Mesendoderm (in vitro differentiated cells): ENCODE measurements at regions not wholly inside any gene's neighbourhood (a gene's known extent, or its start where the extent isn't known, plus 50 kb on each side); places are given as distances from the start of the nearest gene placed in this dataset.

ENCODE experiments used
- DNase-seq: peaks from one replicate; pipeline ENCODE4 v3.0.0; 2013
- H2AK5ac ChIP-seq: 2 replicates; pipeline ENCODE4 v1.6.1; 2013; ENCODE audit warnings: low read length, inconsistent platforms
- H2BK120ac ChIP-seq: 2 replicates; pipeline ENCODE4 v1.6.1; 2013; ENCODE audit warnings: low read depth, mild to moderate bottlenecking, low read length, moderate library complexity, mixed read lengths
- H2BK15ac ChIP-seq: replicated peaks from 2 replicates; pipeline ENCODE4 v1.6.1; 2013; ENCODE audit warnings: low read depth, mild to moderate bottlenecking, moderate library complexity
- H2BK5ac ChIP-seq: 2 replicates; pipeline ENCODE4 v1.6.1; 2013; ENCODE audit warnings: low read length, inconsistent platforms
- H3K18ac ChIP-seq: 2 replicates; pipeline ENCODE4 v1.6.1; 2013; ENCODE audit warnings: mild to moderate bottlenecking, low read length, mixed read lengths
- H3K23ac ChIP-seq: one replicate; pipeline ENCODE4 v1.6.1; 2013; ENCODE audit warnings: low read length
- H3K27ac ChIP-seq: 2 replicates; pipeline ENCODE4 v1.5.1; 2013; ENCODE audit warnings: low read depth, mild to moderate bottlenecking, inconsistent platforms, low read length, moderate library complexity
- H3K27me3 ChIP-seq: 2 replicates; pipeline ENCODE4 v1.6.1; 2013; ENCODE audit warnings: low read length, control low read depth, mild to moderate bottlenecking, inconsistent platforms; ENCODE audit not compliant: insufficient read depth, poor library complexity
- H3K36me3 ChIP-seq: 2 replicates; pipeline ENCODE4 v1.6.1; 2013; ENCODE audit warnings: low read length, inconsistent platforms; ENCODE audit not compliant: control insufficient read depth, insufficient read depth
- H3K4ac ChIP-seq: one replicate; pipeline ENCODE4 v1.6.1; 2013; ENCODE audit warnings: low read depth, mild to moderate bottlenecking, low read length, moderate library complexity
- H3K4me1 ChIP-seq: 2 replicates; pipeline ENCODE4 v1.6.1; 2013; ENCODE audit warnings: low read depth, low read length, inconsistent platforms; ENCODE audit not compliant: control insufficient read depth
- H3K4me2 ChIP-seq: 2 replicates; pipeline ENCODE4 v1.6.1; 2013; ENCODE audit warnings: low read length
- H3K4me3 ChIP-seq: 2 replicates; pipeline ENCODE4 v1.5.1; 2013; ENCODE audit warnings: mild to moderate bottlenecking, low read length
- H3K56ac ChIP-seq: one replicate; pipeline ENCODE4 v1.6.1; 2013; ENCODE audit warnings: low read length
- H3K79me1 ChIP-seq: 2 replicates; pipeline ENCODE4 v1.6.1; 2013; ENCODE audit warnings: low read length, inconsistent platforms
- H3K79me2 ChIP-seq: 2 replicates; pipeline ENCODE4 v1.6.1; 2013; ENCODE audit warnings: mild to moderate bottlenecking, low read length; ENCODE audit not compliant: control insufficient read depth, insufficient read depth
- H3K9ac ChIP-seq: 2 replicates; pipeline ENCODE4 v1.6.1; 2013; ENCODE audit warnings: low read length, inconsistent platforms
- H4K5ac ChIP-seq: one replicate; pipeline ENCODE4 v1.6.1; 2013; ENCODE audit warnings: low read length
- H4K8ac ChIP-seq: one replicate; pipeline ENCODE4 v1.6.1; 2013; ENCODE audit warnings: low read depth, mild to moderate bottlenecking, control low read depth, low read length, moderate library complexity
- WGBS: extraction: QIAGEN DNeasy Blood & Tissue Kit; methylation state at CpG from one replicate; pipeline ENCODE4 v1.1.7; 2013; ENCODE audit warnings: low lambda C conversion rate, missing lambda C conversion rate; ENCODE audit not compliant: insufficient coverage; ENCODE audit errors: extremely low coverage; 5-methylcytosine and 5-hydroxymethylcytosine counted together

DNA sequence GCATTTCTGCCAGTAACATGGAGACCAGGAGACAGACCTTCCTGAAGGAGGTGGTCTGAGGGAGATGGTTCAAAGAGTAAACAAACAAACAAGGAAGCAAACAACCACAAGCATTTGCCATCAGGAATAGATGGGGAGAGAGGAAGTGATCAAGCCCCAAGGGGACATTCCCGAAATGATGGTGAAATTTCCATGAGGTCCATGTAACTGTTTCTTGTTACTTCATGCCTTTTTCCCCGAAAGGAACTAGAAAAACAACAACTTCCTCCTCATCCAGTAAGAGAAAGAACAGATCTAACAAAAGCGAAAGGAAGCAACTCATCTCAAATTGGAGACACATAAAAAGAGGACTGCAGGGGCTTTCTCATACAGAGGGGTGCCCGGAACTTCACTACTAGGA, 152.5 kb upstream of the ZNF32 start:
- H3K79me2 ChIP-seq = no peaks in the 10 kb centered on the region
- H3K36me3 ChIP-seq = no peaks in the 10 kb centered on the region
- H3K23ac ChIP-seq = no peak overlapping the region
- no peaks in the 10 kb centered on the region for H3K79me1 ChIP-seq
- no peak overlapping the region for H2AK5ac ChIP-seq
- H4K8ac ChIP-seq = no peak overlapping the region
- no peak overlapping the region for H3K27ac ChIP-seq
- no peak overlapping the region for H3K4ac ChIP-seq
- H3K18ac ChIP-seq = no peak overlapping the region
- no peak overlapping the region for H4K5ac ChIP-seq
- H3K9ac ChIP-seq = no peak overlapping the region
- H3K27me3 ChIP-seq = no peaks in the 10 kb centered on the region
- no CpG with 5 or more reads among the region's 4 CpGs for WGBS
- H3K56ac ChIP-seq = no peak overlapping the region
- no peak overlapping the region for H2BK120ac ChIP-seq
- H3K4me2 ChIP-seq = no peak overlapping the region
- no peak overlapping the region for H2BK5ac ChIP-seq
- DNase-seq = no peak
- H3K4me3 ChIP-seq = no peak overlapping the region
- no peaks in the 10 kb centered on the region for H3K4me1 ChIP-seq
- no peak overlapping the region for H2BK15ac ChIP-seq

DNA sequence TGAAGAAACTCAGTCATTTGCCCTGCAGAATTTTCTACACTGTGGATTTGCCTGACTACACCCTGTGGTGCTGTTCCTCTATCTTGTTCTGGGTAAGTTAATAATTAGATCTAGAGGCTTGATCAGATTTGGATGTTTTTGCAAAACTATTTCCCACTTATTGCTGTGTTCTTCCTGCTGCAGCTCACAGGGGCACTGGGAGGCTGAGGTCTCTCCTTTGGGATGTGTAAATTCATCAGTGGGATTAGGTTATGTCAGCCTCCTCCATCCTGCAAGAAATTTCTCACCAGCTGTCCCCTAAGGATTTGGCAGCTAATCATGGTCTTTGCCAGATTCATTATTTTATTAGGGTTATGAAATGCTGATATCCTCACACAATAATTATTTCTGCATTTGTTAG, 148.1 kb upstream of the ZNF32 start:
- H3K27ac ChIP-seq = no peak overlapping the region
- no peak overlapping the region for H3K9ac ChIP-seq
- H3K18ac ChIP-seq = no peak overlapping the region
- H3K4me3 ChIP-seq = no peak overlapping the region
- H4K8ac ChIP-seq = no peak overlapping the region
- no peaks in the 10 kb centered on the region for H3K36me3 ChIP-seq
- H3K79me2 ChIP-seq = no peaks in the 10 kb centered on the region
- H2BK15ac ChIP-seq = no peak overlapping the region
- no peak overlapping the region for H3K4ac ChIP-seq
- H3K23ac ChIP-seq = no peak overlapping the region
- H3K4me2 ChIP-seq = no peak overlapping the region
- H2BK120ac ChIP-seq = no peak overlapping the region
- H3K27me3 ChIP-seq = no peaks in the 10 kb centered on the region
- no peak overlapping the region for H2BK5ac ChIP-seq
- DNase-seq = no peak
- H3K79me1 ChIP-seq = no peaks in the 10 kb centered on the region
- no peak overlapping the region for H2AK5ac ChIP-seq
- no peak overlapping the region for H3K56ac ChIP-seq
- H3K4me1 ChIP-seq = no peaks in the 10 kb centered on the region
- no peak overlapping the region for H4K5ac ChIP-seq

DNA sequence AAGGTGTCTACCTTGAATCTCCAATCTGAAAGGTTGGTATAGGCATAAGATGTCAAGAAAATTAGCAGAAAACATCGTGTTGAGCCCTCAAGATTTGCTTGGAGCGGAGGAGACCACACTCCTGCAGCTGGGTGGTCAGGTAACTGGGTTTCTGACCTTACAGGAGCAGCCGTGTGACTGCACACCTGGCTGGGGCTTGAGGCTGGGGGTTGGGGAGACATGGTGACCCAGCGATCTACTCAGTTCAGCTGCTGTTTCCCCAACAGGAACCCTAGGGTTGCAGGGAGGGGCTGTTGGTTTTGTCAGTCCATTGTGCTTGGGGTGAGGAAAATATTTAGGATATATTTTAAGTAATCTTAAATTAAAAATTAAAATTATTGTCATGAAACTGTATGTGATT, 147.0 kb upstream of the ZNF32 start:
- H3K79me2 ChIP-seq = no peaks in the 10 kb centered on the region
- no peak overlapping the region for H4K5ac ChIP-seq
- no peak overlapping the region for H3K18ac ChIP-seq
- H3K27ac ChIP-seq = no peak overlapping the region
- H2BK5ac ChIP-seq = no peak overlapping the region
- no peak overlapping the region for H3K9ac ChIP-seq
- no peaks in the 10 kb centered on the region for H3K79me1 ChIP-seq
- H2BK120ac ChIP-seq = no peak overlapping the region
- H3K36me3 ChIP-seq = no peaks in the 10 kb centered on the region
- no peaks in the 10 kb centered on the region for H3K4me1 ChIP-seq
- no CpG with 5 or more reads among the region's 4 CpGs for WGBS
- no peaks in the 10 kb centered on the region for H3K27me3 ChIP-seq
- no peak overlapping the region for H3K4me2 ChIP-seq
- no peak overlapping the region for H3K4me3 ChIP-seq
- no peak for DNase-seq
- no peak overlapping the region for H3K23ac ChIP-seq
- no peak overlapping the region for H2BK15ac ChIP-seq
- H3K56ac ChIP-seq = no peak overlapping the region
- no peak overlapping the region for H2AK5ac ChIP-seq
- H4K8ac ChIP-seq = no peak overlapping the region
- H3K4ac ChIP-seq = no peak overlapping the region

DNA sequence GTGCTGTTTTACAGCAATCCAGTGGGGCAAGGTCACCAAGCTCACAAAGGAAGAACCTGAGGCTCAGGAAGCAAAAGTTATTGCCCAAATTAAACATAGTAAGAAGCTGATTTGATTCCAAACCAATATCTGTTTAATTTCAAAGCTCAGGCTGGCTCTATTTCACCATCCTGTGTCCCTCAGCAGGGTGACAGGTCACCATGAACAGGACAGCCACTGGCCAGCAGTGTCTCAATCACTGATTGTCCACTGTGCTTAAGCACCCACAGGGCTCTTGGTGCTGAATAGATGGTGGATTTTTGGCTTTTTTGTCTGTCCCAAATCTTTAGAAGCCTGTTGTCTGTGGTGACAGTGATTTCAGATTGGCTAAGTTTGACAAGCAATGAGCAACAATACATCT, 146.4 kb upstream of the ZNF32 start:
- Histone ChIP-seq H3K79me1 (no peaks in the 10 kb centered on the region), H3K56ac (no peak overlapping the region), H3K9ac (no peak overlapping the region), H3K27me3 (no peaks in the 10 kb centered on the region), H3K27ac (no peak overlapping the region), H4K8ac (no peak overlapping the region), H4K5ac (no peak overlapping the region), H3K4ac (no peak overlapping the region), H3K79me2 (no peaks in the 10 kb centered on the region), H3K18ac (no peak overlapping the region), H3K4me2 (no peak overlapping the region), H3K4me1 (no peaks in the 10 kb centered on the region), H2BK120ac (no peak overlapping the region), H2BK5ac (no peak overlapping the region), H2AK5ac (no peak overlapping the region), H3K36me3 (no peaks in the 10 kb centered on the region), H3K4me3 (no peak overlapping the region), H2BK15ac (no peak overlapping the region), H3K23ac (no peak overlapping the region)
- no peak for DNase-seq

DNA sequence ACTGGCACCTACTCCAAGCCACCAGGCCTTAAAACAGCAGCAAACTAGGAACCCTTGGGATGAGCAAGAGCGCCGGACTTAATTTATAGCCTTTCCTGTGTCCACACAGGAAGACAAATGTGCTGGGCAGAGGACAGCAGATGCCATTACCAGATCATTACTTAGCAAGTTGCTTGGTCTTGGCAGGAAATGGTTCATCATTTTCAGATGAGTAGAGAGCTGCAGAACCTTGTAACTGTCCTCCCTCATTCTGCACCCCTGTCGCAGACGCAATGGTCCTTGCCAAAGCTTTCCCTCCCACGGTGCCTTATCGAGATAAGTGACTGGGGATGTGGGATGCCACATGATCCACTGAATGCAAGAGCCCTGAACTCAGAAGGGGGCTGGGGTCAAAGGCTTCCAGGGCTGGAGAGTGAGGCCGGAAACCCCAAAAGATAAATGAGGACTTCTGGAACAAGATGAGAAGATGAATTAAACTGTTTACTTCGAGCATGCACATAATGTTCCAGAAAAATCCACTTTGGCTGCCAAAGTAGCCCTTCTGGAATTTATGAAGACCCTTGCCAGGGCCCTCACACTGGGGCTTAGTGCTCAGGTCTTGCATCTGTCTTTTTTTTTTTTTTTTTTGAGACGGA, 145.6 kb upstream of the ZNF32 start:
- Histone ChIP-seq H3K4me1 (no peaks in the 10 kb centered on the region), H3K9ac (no peak overlapping the region), H2BK5ac (no peak overlapping the region), H3K79me2 (no peaks in the 10 kb centered on the region), H4K5ac (no peak overlapping the region), H3K79me1 (no peaks in the 10 kb centered on the region), H2BK15ac (no peak overlapping the region), H2BK120ac (no peak overlapping the region), H3K4me3 (no peak overlapping the region), H3K27ac (no peak overlapping the region), H4K8ac (no peak overlapping the region), H3K4ac (no peak overlapping the region), H3K23ac (no peak overlapping the region), H3K4me2 (no peak overlapping the region), H3K18ac (no peak overlapping the region), H2AK5ac (no peak overlapping the region), H3K36me3 (no peaks in the 10 kb centered on the region), H3K27me3 (no peaks in the 10 kb centered on the region), H3K56ac (no peak overlapping the region)
- no peak for DNase-seq
- no CpG with 5 or more reads among the region's 9 CpGs for WGBS

DNA sequence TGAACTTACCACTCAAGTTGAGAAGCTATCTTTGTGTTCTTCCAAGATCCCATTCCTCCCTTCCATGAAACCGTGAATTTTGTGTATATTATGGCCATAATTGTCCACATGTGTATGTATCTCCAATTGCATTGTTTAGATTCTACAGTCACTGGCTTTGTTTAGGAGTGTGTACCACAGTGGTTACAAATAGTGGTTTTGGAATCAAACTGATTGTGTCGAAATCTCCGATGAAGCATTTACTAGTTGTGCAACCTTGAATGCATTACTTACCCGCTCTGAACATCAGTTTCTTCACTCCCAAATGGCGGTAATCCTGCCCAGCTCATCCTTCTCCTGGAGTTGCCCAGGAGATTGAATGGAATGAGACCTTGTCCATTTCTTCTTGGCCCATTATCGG, 145.0 kb upstream of the ZNF32 start:
- no peak overlapping the region for H2BK120ac ChIP-seq
- H3K4me3 ChIP-seq = no peak overlapping the region
- no CpG with 5 or more reads among the region's 6 CpGs for WGBS
- no peak overlapping the region for H3K4me2 ChIP-seq
- H3K79me2 ChIP-seq = no peaks in the 10 kb centered on the region
- H3K23ac ChIP-seq = no peak overlapping the region
- H3K56ac ChIP-seq = no peak overlapping the region
- H3K27me3 ChIP-seq = no peaks in the 10 kb centered on the region
- no peak overlapping the region for H4K5ac ChIP-seq
- no peak overlapping the region for H3K9ac ChIP-seq
- no peak overlapping the region for H3K4ac ChIP-seq
- no peak overlapping the region for H3K27ac ChIP-seq
- H3K18ac ChIP-seq = no peak overlapping the region
- no peak overlapping the region for H2AK5ac ChIP-seq
- H2BK15ac ChIP-seq = no peak overlapping the region
- DNase-seq = no peak
- no peaks in the 10 kb centered on the region for H3K36me3 ChIP-seq
- no peaks in the 10 kb centered on the region for H3K79me1 ChIP-seq
- H2BK5ac ChIP-seq = no peak overlapping the region
- H3K4me1 ChIP-seq = no peaks in the 10 kb centered on the region
- H4K8ac ChIP-seq = no peak overlapping the region
